IMR-90 (cell line): ENCODE measurements at regions not wholly inside any gene's neighbourhood (a gene's known extent, or its start where the extent isn't known, plus 50 kb on each side); places are given as distances from the start of the nearest gene placed in this dataset.

Experiments
- ATAC-seq: fragments of 200-7000 bp; cut with Tn5 transposase; 2 replicates; pipeline ENCODE4 v1.9.1; 2020; ENCODE audit warnings: low read depth, mild to moderate bottlenecking, moderate library complexity
- BruUV-seq: library from RNA; stranded (reverse); fragments of 400-500 nt; replicated peaks from 2 replicates; lab custom pipeline; 2021; lab: Mats Ljungman, UMichigan
- CTCF ChIA-PET: fragments of 300-600 bp; formaldehyde crosslinking; extraction: SDS; loops from one replicate; lab custom pipeline; 2021; ENCODE audit warnings: antibody characterized with exemption; lab: Yijun Ruan, JAX
- POLR2A ChIA-PET: fragments of 300-600 bp; sonication (Branson Sonifier 250); formaldehyde crosslinking; loops from one replicate; lab custom pipeline; 2022; ENCODE audit warnings: antibody characterized with exemption; ENCODE audit not compliant: unreplicated experiment; lab: Charles Lee
- DNase-seq: peaks from one replicate; pipeline ENCODE4 v3.0.0; 2013
- H2AFZ ChIP-seq: replicated peaks from 2 replicates; pipeline ENCODE3; 2013; ENCODE audit warnings: low read length, mild to moderate bottlenecking; ENCODE audit not compliant: poor library complexity
- H2AK5ac ChIP-seq: 2 replicates; pipeline ENCODE4 v1.6.1; 2013; ENCODE audit warnings: low read depth, low read length, inconsistent platforms
- H2AK9ac ChIP-seq: replicated peaks from 2 replicates; pipeline ENCODE3; 2013; ENCODE audit warnings: mild to moderate bottlenecking, low read depth, low read length, moderate library complexity; ENCODE audit not compliant: poor library complexity
- H2BK120ac ChIP-seq: 2 replicates; pipeline ENCODE4 v1.6.1; 2013; ENCODE audit warnings: low read depth, low read length, inconsistent platforms
- H2BK15ac ChIP-seq: 3 replicates; pipeline ENCODE4 v1.6.1; 2013; ENCODE audit warnings: low read depth, low read length, inconsistent platforms
- H2BK20ac ChIP-seq: 2 replicates; pipeline ENCODE4 v1.6.1; 2013; ENCODE audit warnings: low read depth, mild to moderate bottlenecking, inconsistent platforms, low read length, moderate library complexity
- H2BK5ac ChIP-seq: 2 replicates; pipeline ENCODE4 v1.6.1; 2013; ENCODE audit warnings: mild to moderate bottlenecking, low read depth, low read length, inconsistent platforms; ENCODE audit not compliant: poor library complexity, severe bottlenecking
- H3K14ac ChIP-seq: replicated peaks from 2 replicates; pipeline ENCODE4 v1.6.1; 2013; ENCODE audit warnings: low read depth, low read length, inconsistent platforms
- H3K18ac ChIP-seq: 2 replicates; pipeline ENCODE4 v1.6.1; 2013; ENCODE audit warnings: low read depth, low read length, control low read depth
- H3K23ac ChIP-seq: 2 replicates; pipeline ENCODE4 v1.6.1; 2013; ENCODE audit warnings: low read depth, low read length, inconsistent platforms
- H3K27ac ChIP-seq: 2 replicates; pipeline ENCODE4 v1.5.1; 2013; ENCODE audit warnings: mild to moderate bottlenecking, control low read depth, low read length; ENCODE audit not compliant: insufficient read depth
- H3K27me3 ChIP-seq: 2 replicates; pipeline ENCODE4 v1.6.1; 2013; ENCODE audit warnings: low read length; ENCODE audit not compliant: control insufficient read depth, insufficient read depth
- H3K36me3 ChIP-seq: 2 replicates; pipeline ENCODE4 v1.6.1; 2013; ENCODE audit warnings: low read length, mixed read lengths; ENCODE audit not compliant: control insufficient read depth, insufficient read depth
- H3K4ac ChIP-seq: 2 replicates; pipeline ENCODE4 v1.6.1; 2013; ENCODE audit warnings: low read depth, low read length, inconsistent platforms
- H3K4me1 ChIP-seq: 2 replicates; pipeline ENCODE4 v1.6.1; 2013; ENCODE audit warnings: low read length, mixed read lengths; ENCODE audit not compliant: control insufficient read depth, insufficient read depth
- H3K4me2 ChIP-seq: 2 replicates; pipeline ENCODE4 v1.6.1; 2013; ENCODE audit warnings: low read depth, mild to moderate bottlenecking, control low read depth, low read length, moderate library complexity
- H3K4me3 ChIP-seq: 2 replicates; pipeline ENCODE4 v1.5.1; 2013; ENCODE audit warnings: low read depth, mild to moderate bottlenecking, control low read depth, low read length, moderate library complexity; ENCODE audit not compliant: insufficient read depth
- H3K56ac ChIP-seq: 2 replicates; pipeline ENCODE4 v1.6.1; 2013; ENCODE audit warnings: low read length, inconsistent platforms; ENCODE audit not compliant: insufficient read depth; ENCODE audit errors: extremely low read depth
- H3K79me1 ChIP-seq, 2 experiments: 2 replicates each; pipeline ENCODE4 v1.6.1; 2013; ENCODE audit warnings: low read length in 2 of 2, inconsistent platforms in 1 of 2, low read depth in 1 of 2
- H3K9ac ChIP-seq: 2 replicates; pipeline ENCODE4 v1.6.1; 2013; ENCODE audit warnings: low read depth, low read length, control low read depth
- H3K9me1 ChIP-seq: 2 replicates; pipeline ENCODE4 v1.6.1; 2013; ENCODE audit warnings: low read length, inconsistent platforms; ENCODE audit not compliant: insufficient read depth
- H3K9me3 ChIP-seq: 2 replicates; pipeline ENCODE4 v1.6.1; 2013; ENCODE audit warnings: low read length; ENCODE audit not compliant: control insufficient read depth, insufficient read depth
- H4K20me1 ChIP-seq: 2 replicates; pipeline ENCODE4 v1.6.1; 2013; ENCODE audit warnings: low read length, inconsistent platforms; ENCODE audit not compliant: insufficient read depth
- H4K5ac ChIP-seq: 2 replicates; pipeline ENCODE4 v1.6.1; 2013; ENCODE audit warnings: mild to moderate bottlenecking, low read depth, low read length, control low read depth
- H4K8ac ChIP-seq, 2 experiments: 2 replicates each; pipeline ENCODE4 v1.6.1; 2013; ENCODE audit warnings: low read depth in 2 of 2, low read length in 2 of 2, control low read depth in 1 of 2, inconsistent platforms in 1 of 2
- H4K91ac ChIP-seq: 2 replicates; pipeline ENCODE4 v1.6.1; 2013; ENCODE audit warnings: low read depth, low read length, inconsistent platforms; ENCODE audit not compliant: insufficient read depth
- CEBPB ChIP-seq: IDR thresholded peaks from 2 replicates; pipeline ENCODE4 v1.6.1; 2012; ENCODE audit warnings: low read depth, low read length, improper control_type of control experiment
- FOS ChIP-seq: fragments of 150-350 bp; IDR thresholded peaks from 2 replicates; pipeline ENCODE4 v1.6.1; 2016; ENCODE audit warnings: low read depth, low read length
- MXI1 ChIP-seq: IDR thresholded peaks from 2 replicates; pipeline ENCODE4 v1.6.1; 2012; ENCODE audit warnings: low read depth, mild to moderate bottlenecking, low read length, moderate library complexity, borderline replicate concordance
- RAD21 ChIP-seq: IDR thresholded peaks from 2 replicates; pipeline ENCODE4 v1.6.1; 2012; ENCODE audit warnings: low read length, improper control_type of control experiment
- RCOR1 ChIP-seq: IDR thresholded peaks from 2 replicates; pipeline ENCODE4 v1.6.1; 2012; ENCODE audit warnings: mild to moderate bottlenecking, low read length, improper control_type of control experiment; ENCODE audit not compliant: insufficient replicate concordance
- WGBS, 2 experiments: methylation state at CpG; one replicate each; pipeline versions ENCODE4 v1.1.5 to v1.1.7; 2013; ENCODE audit warnings: missing lambda C conversion rate in 2 of 2; ENCODE audit not compliant: insufficient read length in 1 of 2; ENCODE audit errors: extremely low coverage in 2 of 2; 5-methylcytosine and 5-hydroxymethylcytosine counted together
- dilution Hi-C: fragments of 300-500 bp; cut with HindIII; formaldehyde crosslinking; loops from one replicate; pipeline ENCODE4 v1.14.3; 2018; ENCODE audit warnings: low sequenced_read_pairs; ENCODE audit not compliant: unreplicated experiment
- in situ Hi-C: fragments of 300-500 bp; cut with MboI; formaldehyde crosslinking; loops from 3 replicates; pipeline ENCODE4 v1.14.3; 2019; ENCODE audit warnings: low sequenced_read_pairs, inconsistent platforms, mixed read lengths
- intact Hi-C: fragments of 100-400 bp; cut with micrococcal nuclease; formaldehyde crosslinking; loops from 2 replicates; pipeline ENCODE4 v1.10.0; 2022
- TF ChIP-seq, protein P1 (sequence below): fragments of 150-350 bp; IDR thresholded peaks from 2 replicates; pipeline ENCODE4 v1.6.1; 2016; ENCODE audit warnings: low read depth, mild to moderate bottlenecking, low read length, moderate library complexity, borderline replicate concordance
- TF ChIP-seq, protein P2 (sequence below): conservative IDR thresholded peaks from 2 replicates; pipeline ENCODE4 v1.5.1; 2012; ENCODE audit warnings: mild to moderate bottlenecking, low read depth, low read length, improper control_type of control experiment

DNA sequence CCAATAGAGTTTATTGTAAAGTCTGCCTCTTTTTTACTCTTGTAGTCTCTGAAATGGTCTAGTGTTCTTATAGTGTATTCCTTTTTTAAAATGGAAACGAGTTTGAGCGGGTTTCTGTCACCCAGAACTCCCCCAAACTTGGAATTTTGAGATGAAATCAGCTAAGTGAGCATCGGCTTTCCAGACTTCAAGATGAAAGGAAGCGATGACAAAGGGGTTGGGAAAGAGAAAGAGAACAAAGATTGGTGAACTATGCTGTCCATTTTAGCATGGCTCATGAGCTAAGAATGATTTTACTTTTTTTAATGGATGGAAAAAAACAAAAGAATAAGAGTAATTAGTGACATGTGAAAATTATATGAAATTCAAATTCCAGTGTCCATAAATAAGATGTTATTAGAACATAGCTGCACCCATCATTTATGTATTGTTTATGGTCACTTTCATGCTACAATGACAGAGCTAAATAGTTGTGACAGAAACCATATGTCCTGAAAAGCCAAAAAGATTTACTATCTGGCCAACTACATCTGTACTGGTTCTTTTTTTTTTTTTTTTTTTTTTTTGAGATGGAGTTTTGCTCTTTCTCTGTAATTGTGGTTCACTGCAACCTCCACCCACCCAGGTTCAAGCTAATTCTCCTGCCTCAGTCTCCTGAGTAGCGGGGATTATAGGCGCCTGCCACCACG, 52.7 kb upstream of the PDZRN3 start:
- Histone ChIP-seq H3K14ac (no peak overlapping the region), H3K9ac (no peak overlapping the region), H3K23ac (no peak overlapping the region), H3K4me1 (no peaks in the 10 kb centered on the region), H4K91ac (no peak overlapping the region), H4K5ac (no peak overlapping the region), H2AK9ac (no peak overlapping the region), H3K27ac (no peak overlapping the region), H3K27me3 (no peaks in the 10 kb centered on the region), H3K18ac (no peak overlapping the region), H2BK20ac (no peak overlapping the region), H4K8ac (no peak overlapping the region), H3K79me1 (no peaks in the 10 kb centered on the region), H2BK15ac (no peak overlapping the region), H3K9me1 (no peaks in the 10 kb centered on the region), H2AFZ (no peak overlapping the region), H2BK5ac (no peak overlapping the region), H3K9me3 (no peaks in the 10 kb centered on the region), H3K4me3 (no peak overlapping the region), H4K20me1 (no peaks in the 10 kb centered on the region), H3K4me2 (no peak overlapping the region), H3K56ac (no peak overlapping the region), H3K4ac (no peak overlapping the region), H3K36me3 (no peaks in the 10 kb centered on the region), H2AK5ac (no peak overlapping the region), H2BK120ac (no peak overlapping the region)
- ChIA-PET CTCF (interaction anchor here (0.7 kb wide), 1 partner anchor 169 kb away, joined by 3 read pairs; no protein-coding TSS in a partner anchor), POLR2A (no interaction called here)
- no CpG with 5 or more reads among the region's 7 CpGs for WGBS, 2 experiments
- dilution Hi-C loops (no loop called here), intact Hi-C loops (no loop called here), in situ Hi-C loops (no loop called here)
- TF ChIP-seq RAD21 (no peak), MXI1 (no peak), RCOR1 (no peak), FOS (no peak), CEBPB (no peak)
- TF ChIP-seq, protein P1, sequence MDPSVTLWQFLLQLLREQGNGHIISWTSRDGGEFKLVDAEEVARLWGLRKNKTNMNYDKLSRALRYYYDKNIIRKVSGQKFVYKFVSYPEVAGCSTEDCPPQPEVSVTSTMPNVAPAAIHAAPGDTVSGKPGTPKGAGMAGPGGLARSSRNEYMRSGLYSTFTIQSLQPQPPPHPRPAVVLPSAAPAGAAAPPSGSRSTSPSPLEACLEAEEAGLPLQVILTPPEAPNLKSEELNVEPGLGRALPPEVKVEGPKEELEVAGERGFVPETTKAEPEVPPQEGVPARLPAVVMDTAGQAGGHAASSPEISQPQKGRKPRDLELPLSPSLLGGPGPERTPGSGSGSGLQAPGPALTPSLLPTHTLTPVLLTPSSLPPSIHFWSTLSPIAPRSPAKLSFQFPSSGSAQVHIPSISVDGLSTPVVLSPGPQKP, result no peak
- TF ChIP-seq, protein P2, sequence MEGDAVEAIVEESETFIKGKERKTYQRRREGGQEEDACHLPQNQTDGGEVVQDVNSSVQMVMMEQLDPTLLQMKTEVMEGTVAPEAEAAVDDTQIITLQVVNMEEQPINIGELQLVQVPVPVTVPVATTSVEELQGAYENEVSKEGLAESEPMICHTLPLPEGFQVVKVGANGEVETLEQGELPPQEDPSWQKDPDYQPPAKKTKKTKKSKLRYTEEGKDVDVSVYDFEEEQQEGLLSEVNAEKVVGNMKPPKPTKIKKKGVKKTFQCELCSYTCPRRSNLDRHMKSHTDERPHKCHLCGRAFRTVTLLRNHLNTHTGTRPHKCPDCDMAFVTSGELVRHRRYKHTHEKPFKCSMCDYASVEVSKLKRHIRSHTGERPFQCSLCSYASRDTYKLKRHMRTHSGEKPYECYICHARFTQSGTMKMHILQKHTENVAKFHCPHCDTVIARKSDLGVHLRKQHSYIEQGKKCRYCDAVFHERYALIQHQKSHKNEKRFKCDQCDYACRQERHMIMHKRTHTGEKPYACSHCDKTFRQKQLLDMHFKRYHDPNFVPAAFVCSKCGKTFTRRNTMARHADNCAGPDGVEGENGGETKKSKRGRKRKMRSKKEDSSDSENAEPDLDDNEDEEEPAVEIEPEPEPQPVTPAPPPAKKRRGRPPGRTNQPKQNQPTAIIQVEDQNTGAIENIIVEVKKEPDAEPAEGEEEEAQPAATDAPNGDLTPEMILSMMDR, result no peak
- no peak for DNase-seq
- ATAC-seq, result no peak
- BruUV-seq, result no TSS peak
